ENCODE measurements at regions not wholly inside any gene's neighbourhood (a gene's known extent, or its start where the extent isn't known, plus 50 kb on each side); places are given as distances from the start of the nearest gene placed in this dataset.
"Not testable (repeated sequence)": the region's sequence is repeated elsewhere in the genome, so short reads cannot be mapped to it uniquely, and the experiment has no call there.

DNA sequence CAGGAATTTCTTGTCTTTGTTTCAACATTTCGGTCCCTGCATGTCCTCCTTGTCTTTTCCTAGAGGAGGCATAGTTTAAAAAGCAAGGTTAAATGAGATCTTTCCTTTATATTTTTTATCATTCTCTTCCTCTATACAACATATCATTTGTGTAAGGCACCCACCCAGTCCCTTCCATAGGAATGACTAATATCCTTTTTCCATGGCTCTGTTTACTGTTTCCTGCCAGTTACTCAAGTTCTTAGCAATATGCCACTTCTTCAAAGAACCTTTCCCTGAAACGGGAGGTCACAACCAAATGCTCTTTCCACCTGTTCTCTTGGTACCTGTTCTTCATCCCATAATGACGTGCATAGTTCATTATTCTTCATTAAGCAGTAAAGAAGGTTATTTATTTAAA is 1237.1 kb upstream of the GOT2 start:
- H3K27ac ChIP-seq, result no peak overlapping the region
- TF ChIP-seq, protein P1, sequence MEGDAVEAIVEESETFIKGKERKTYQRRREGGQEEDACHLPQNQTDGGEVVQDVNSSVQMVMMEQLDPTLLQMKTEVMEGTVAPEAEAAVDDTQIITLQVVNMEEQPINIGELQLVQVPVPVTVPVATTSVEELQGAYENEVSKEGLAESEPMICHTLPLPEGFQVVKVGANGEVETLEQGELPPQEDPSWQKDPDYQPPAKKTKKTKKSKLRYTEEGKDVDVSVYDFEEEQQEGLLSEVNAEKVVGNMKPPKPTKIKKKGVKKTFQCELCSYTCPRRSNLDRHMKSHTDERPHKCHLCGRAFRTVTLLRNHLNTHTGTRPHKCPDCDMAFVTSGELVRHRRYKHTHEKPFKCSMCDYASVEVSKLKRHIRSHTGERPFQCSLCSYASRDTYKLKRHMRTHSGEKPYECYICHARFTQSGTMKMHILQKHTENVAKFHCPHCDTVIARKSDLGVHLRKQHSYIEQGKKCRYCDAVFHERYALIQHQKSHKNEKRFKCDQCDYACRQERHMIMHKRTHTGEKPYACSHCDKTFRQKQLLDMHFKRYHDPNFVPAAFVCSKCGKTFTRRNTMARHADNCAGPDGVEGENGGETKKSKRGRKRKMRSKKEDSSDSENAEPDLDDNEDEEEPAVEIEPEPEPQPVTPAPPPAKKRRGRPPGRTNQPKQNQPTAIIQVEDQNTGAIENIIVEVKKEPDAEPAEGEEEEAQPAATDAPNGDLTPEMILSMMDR (conservative IDR thresholded peaks at IDR 0.05), result no peak

DNA sequence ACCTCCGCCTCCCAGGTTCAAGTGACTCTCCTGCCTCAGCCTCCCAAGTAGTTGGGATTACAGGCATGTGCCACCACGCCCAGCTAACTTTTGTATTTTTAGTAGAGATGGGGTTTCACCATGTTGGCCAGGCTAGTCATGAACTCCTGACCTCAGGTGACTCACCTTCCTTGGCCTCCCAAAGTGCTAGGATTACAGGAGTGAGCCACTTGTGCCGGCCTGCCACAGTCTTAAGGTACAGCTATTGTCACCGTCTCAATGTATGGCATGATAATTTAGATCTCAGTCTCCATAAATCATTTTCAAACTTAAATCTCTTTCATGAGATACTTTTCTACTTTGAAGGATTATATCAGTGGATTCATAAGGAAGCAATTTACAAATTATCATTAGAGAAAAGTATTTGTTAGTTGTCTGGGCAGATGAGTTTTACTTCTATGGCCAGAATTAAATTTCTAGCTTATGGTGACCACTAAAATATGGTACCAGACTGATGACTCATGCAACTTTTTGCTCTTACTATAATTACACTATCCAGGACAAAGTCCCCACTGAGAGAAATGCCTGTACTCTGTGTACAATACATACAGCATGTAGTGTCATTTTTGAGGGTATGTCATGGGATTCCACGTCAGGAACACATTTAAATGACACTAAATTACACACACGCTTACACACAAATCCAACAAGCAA is 1230.3 kb upstream of the GOT2 start:
- H3K27ac ChIP-seq, result no peak overlapping the region
- TF ChIP-seq, protein P1 (conservative IDR thresholded peaks at IDR 0.05), result no peak

DNA sequence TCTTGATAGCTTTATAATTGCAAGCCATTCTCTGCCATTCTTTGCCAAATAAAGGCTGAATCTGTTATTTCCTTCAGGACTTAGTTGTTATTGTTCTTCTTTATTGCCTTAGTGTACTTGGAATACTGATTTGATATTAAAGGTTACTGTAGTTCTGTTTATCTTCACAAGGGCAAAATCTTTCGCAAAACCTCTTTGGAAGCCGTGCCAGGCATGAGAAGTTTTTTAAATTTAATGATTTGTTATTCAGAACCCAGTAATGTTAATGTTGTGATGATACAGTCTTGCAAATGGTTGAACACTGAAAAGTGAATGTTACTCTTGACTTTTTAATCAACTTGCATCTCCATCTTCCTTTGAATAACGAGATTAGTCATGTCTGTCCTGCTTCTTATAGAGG is 1225.2 kb upstream of the GOT2 start:
- TF ChIP-seq, protein P1 (conservative IDR thresholded peaks at IDR 0.05), result no peak

DNA sequence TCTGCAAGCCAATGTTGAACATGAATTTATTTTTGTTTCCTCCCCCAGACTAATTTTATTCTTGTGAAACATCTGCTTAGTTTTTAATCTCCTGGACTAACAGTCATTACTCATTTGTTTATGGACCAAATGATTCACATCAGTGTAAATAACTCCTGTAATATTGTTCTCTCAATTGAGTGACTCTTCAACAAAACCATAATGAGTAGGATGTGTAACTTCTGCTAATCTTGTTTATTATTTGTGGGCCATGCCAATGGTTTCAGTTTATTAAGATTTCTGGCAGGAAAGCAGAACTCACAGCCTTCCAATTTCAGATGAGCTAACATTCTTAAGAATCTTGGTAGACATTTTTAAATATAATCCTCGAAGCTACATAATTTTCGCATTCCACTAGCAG is 1216.3 kb upstream of the GOT2 start:
- H3K27ac ChIP-seq, result no peak overlapping the region
- TF ChIP-seq, protein P1 (conservative IDR thresholded peaks at IDR 0.05), result no peak

More for the DNA sequence above, 1225.2 kb upstream of the GOT2 start:
- no peak overlapping the region for H3K27ac ChIP-seq

DNA sequence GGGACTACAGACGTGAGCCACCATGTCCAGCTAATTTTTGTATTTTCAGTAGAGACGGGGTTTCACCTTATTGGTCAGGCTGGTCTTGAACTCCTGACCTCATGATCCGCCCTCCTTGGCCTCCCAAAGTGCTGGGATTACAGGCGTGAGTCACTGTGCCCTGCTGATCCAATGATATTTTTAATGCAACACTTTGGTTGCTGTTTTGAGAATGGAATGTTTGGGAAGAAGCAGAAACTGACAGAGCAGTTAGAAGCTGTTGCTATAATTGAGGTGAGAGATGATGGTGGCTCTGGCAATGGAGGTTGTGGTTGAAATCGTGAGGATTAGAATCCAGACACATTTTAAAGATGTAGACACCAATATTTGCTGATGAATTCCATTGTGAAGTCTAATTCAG is 1209.9 kb upstream of the GOT2 start:
- not testable (repeated sequence) for H3K27ac ChIP-seq

DNA sequence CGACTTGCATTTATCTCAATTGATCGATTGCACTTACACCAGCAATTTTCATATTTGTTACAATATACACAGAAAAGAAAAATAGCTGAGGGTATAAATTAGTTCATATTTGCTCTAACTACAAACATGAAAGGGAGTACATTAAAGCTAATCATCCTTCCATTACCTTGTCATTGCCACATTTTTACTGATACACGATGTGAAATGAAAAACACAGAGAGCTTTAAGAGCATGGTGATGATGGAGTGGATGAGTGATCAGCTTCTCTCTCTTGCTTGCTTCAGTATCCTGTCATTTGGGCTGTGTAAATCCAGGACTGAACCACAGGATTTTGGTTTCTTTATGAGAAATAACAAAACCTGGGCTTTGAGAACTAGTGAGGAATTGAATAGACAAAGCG is 1207.5 kb upstream of the GOT2 start:
- TF ChIP-seq, protein P1 (conservative IDR thresholded peaks at IDR 0.05), result no peak
- no peak overlapping the region for H3K27ac ChIP-seq

DNA sequence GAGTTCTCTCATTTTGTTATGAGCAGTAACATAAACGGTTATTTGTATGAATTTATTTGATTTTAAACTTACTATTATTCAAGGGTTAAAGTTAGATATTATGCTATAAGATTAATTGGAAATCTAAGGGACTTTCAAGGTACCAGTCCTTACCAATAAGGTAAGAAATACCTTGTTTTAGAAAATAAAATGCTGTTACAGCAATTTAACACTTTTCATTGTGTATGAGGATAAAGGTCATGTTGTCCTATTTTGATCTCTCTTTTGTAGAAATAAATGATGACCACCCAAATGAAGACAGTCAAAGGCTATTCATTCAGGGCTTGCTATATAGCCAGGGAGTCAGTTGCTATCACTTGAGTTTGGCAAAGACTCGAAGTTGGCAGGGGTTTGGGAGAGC is 1185.9 kb upstream of the GOT2 start:
- H3K27ac ChIP-seq, result no peak overlapping the region
- TF ChIP-seq, protein P1 (conservative IDR thresholded peaks at IDR 0.05), result no peak

DNA sequence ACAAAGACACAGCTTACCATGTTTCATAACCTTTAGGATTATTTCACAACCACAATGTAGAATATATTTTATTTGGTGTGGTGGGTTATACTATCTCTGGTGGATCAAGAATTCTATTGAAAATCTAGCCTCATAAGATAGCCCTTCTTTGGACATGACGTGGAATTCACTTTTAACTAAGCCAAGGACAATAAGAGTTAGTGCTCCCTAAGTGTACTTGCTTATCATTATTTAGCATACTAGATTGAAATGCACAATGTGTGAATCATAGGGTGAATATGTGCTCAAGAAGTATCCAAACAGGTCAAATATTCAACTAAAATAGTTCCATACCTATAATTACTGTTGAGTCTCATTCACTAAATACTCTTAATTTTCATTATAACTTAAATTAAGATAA is 1179.5 kb upstream of the GOT2 start:
- no peak overlapping the region for H3K27ac ChIP-seq
- TF ChIP-seq, protein P1 (conservative IDR thresholded peaks at IDR 0.05), result no peak
